ENCODE measurements at regions not wholly inside any gene's neighbourhood (a gene's known extent, or its start where the extent isn't known, plus 50 kb on each side); places are given as distances from the start of the nearest gene placed in this dataset.
A peak's percentile ranks its signal among the peaks of the same experiment; 100 is the strongest.

DNA sequence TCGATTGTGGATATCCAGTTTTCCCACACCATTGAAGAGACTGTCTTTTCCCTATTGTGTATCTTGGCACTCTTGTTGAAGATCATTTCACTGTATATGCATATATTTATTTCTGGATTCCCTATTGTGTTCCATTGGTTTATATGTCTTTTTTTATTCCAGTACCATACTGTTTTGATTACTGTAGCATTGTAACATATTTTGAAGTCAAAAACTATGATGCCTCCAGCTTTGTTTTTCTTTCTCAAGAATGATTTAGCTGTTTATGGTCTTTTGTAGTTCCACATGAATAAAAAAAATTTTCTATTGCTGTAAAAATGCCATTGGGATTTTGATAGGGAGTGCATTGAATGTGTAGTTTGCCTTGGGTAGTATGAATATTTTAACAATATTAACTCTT, 128.1 kb upstream of the SLC38A2 start:
- Histone ChIP-seq H3K27ac (ENCODE audit: low read depth) (no peak overlapping the region), H3K36me3 (ENCODE audit: insufficient read depth) (no peaks in the 10 kb centered on the region), H3K4me3 (ENCODE audit: low read depth, low read length) (no peak overlapping the region), H3K4me1 (ENCODE audit: insufficient read depth) (no peaks in the 10 kb centered on the region)
- 100% methylated on average over 1 of the region's 1 CpG for WGBS
- DNase-seq (ENCODE audit: extremely low spot score): no peak

DNA sequence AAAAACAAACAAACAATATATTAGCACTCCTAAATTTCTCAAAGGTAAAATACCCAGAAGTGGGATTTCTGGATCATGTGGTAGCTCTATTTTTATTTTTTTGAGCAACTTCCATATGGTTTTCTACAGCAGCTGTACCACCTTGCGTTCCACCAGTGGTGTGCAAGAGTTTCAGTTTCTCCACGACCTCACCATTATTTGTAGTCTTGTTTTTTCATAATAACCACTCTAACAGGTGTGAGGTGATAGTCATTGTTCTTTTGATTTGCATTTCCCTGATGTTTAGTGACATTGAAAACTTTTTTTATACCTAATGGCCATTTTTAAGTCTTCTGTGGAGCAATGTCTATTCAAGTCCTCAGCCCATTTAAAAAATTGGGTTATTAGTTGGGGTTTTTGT, 127.3 kb upstream of the SLC38A2 start:
- no peak overlapping the region for H3K27ac ChIP-seq (ENCODE audit: low read depth)
- 96% methylated on average over 2 of the region's 2 CpGs for WGBS
- no peak for DNase-seq (ENCODE audit: extremely low spot score)

GRCh38 chr12:46499226-46499625, 126.7 kb upstream of the SLC38A2 start:
- 98% methylated on average over 1 of the region's 1 CpG for WGBS
- Histone ChIP-seq H3K27ac (ENCODE audit: low read depth) (no peak overlapping the region), H3K4me1 (ENCODE audit: insufficient read depth) (no peaks in the 10 kb centered on the region), H3K36me3 (ENCODE audit: insufficient read depth) (no peaks in the 10 kb centered on the region), H3K4me3 (ENCODE audit: low read depth, low read length) (no peak overlapping the region)
- DNase-seq (ENCODE audit: extremely low spot score): no peak

More for the DNA sequence above, 127.3 kb upstream of the SLC38A2 start:
- Histone ChIP-seq H3K4me3 (ENCODE audit: low read depth, low read length) (no peak overlapping the region), H3K4me1 (ENCODE audit: insufficient read depth) (no peaks in the 10 kb centered on the region), H3K36me3 (ENCODE audit: insufficient read depth) (no peaks in the 10 kb centered on the region)

- 100% methylated on average over 1 of the region's 1 CpG for WGBS
- no peaks in the 10 kb centered on the region for H3K4me1 ChIP-seq (ENCODE audit: insufficient read depth)
- DNase-seq (ENCODE audit: extremely low spot score): no peak
- no peak overlapping the region for H3K4me3 ChIP-seq (ENCODE audit: low read depth, low read length)
- no peaks in the 10 kb centered on the region for H3K36me3 ChIP-seq (ENCODE audit: insufficient read depth)
- no peak overlapping the region for H3K27ac ChIP-seq (ENCODE audit: low read depth)
Observed at GRCh38 chr12:46497739-46498138, 125.2 kb upstream of the SLC38A2 start.

DNA sequence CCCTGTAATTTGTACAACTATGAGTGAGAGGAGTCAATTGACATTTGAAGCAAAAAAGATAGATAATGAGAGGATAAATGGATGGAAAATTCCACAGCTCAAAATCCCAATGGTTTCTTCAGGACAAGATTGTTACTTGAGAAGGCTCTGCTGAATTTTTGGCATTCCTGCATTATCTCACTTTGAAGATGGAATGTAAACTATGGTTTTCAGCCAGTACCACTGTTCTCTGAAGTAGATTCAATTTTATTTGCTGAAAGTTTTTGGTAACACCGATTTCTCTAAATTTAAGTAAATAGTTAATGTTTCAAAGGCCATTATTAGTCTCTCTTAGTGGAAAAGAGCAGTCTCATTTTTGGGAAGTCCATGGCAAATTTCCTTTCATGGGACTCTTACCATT, 121.9 kb upstream of the SLC38A2 start:
- no peak overlapping the region for H3K4me3 ChIP-seq (ENCODE audit: low read depth, low read length)
- 16% methylated on average over 1 of the region's 1 CpG for WGBS
- H3K27ac ChIP-seq (ENCODE audit: low read depth): no peak overlapping the region
- peaks cover 3% of the 10 kb centered on the region for H3K4me1 ChIP-seq (ENCODE audit: insufficient read depth)
- no peaks in the 10 kb centered on the region for H3K36me3 ChIP-seq (ENCODE audit: insufficient read depth)
- DNase-seq (ENCODE audit: extremely low spot score): no peak

- Histone ChIP-seq H3K27ac (ENCODE audit: low read depth) (peak overlapping the region; percentile 38), H3K36me3 (ENCODE audit: insufficient read depth) (no peaks in the 10 kb centered on the region), H3K4me3 (ENCODE audit: low read depth, low read length) (no peak overlapping the region), H3K4me1 (ENCODE audit: insufficient read depth) (peaks cover 3% of the 10 kb centered on the region)
- DNase-seq (ENCODE audit: extremely low spot score): no peak
- 63% methylated on average over 4 of the region's 4 CpGs for WGBS
Observed at GRCh38 chr12:46493834-46494181, 121.2 kb upstream of the SLC38A2 start.

DNA sequence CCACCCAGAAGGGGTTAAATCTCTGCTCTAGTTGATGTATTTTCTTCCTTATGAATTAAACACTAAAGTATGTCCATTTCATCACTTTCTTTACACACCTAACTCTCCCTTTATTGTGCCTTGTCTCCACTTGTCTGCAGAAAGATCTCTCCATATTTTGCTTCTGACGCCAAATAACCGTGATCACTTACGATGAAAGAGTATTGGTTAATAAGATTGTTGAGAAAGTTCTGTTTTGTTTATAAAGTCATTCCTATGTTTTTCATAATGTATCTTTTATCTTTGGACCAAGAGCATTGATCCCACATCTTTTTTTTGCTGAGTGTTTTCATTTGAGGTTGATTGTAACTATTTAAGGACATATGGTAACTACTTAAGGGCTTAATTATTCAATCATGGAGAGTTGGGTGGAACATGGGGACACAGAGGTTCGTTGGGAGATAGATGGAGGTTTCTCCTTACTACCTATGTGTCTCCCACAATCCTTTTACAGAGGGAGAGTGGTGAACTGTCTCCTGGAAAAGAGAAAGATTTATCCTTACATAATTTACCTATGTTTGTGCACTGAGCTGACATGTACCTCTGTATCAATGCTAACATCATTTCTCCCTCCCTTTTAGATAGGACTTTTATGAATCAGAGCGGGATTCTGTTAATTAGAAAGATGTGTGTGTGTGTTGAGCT, 120.7 kb upstream of the SLC38A2 start:
- H3K4me3 ChIP-seq (ENCODE audit: low read depth, low read length): no peak overlapping the region
- H3K36me3 ChIP-seq (ENCODE audit: insufficient read depth): no peaks in the 10 kb centered on the region
- 85% methylated on average over 5 of the region's 5 CpGs for WGBS
- peak overlapping the region; percentile 38 for H3K27ac ChIP-seq (ENCODE audit: low read depth)
- peaks cover 3% of the 10 kb centered on the region for H3K4me1 ChIP-seq (ENCODE audit: insufficient read depth)
- DNase-seq (ENCODE audit: extremely low spot score): no peak

DNA sequence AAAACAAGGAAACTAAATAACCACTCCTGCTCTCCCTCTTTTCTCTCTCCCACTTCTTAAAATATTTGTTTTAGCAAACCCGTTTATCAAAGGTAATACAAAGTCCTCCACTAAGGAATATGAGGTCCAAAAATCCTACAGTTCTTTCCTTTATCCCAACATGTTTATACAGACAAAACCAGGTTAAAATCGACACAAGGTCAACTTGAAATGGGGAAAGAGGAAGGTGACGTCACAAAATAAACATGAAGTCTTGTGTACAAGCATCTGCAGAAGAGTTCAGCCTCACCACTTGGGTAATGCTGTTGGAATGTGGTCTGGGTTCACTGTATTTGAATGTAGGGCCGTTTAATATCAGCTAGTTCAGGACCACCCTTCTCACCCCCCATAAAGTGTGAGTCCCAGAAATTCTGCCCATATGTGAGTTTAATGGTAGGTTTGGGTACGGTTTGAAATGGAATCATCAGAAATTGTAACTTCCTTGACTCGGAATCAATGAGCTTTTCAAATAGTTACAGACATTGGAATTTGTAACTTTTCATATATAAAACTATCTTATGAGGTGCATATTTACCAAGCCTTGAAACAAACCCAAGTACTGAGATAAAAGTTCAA, 120.0 kb upstream of the SLC38A2 start:
- Histone ChIP-seq H3K27ac (ENCODE audit: low read depth) (peak overlapping the region; percentile 83), H3K4me1 (ENCODE audit: insufficient read depth) (peaks cover 3% of the 10 kb centered on the region), H3K4me3 (ENCODE audit: low read depth, low read length) (no peak overlapping the region), H3K36me3 (ENCODE audit: insufficient read depth) (no peaks in the 10 kb centered on the region)
- peak; percentile 26 for DNase-seq (ENCODE audit: extremely low spot score)
- 53% methylated on average over 6 of the region's 6 CpGs for WGBS

DNA sequence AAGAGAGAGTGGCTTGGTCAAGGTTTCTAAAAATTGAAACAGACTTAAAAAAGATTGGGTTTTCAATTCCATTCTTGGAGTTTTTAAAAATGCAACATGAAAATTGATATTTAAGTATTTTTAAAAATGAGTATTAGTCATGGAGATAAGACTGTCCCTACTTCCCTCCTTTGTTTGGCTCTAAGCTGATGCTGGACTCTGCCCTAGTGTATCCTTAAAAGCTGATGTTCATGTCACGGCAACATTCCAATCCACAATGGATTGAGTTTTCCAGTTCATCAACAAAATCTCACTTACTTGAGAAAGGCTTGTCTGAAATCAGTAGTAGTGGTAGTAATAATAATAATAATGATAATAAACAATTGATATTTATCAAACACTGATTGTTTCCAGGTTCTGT, 119.0 kb upstream of the SLC38A2 start:
- Histone ChIP-seq H3K4me1 (ENCODE audit: insufficient read depth) (peaks cover 3% of the 10 kb centered on the region), H3K36me3 (ENCODE audit: insufficient read depth) (no peaks in the 10 kb centered on the region), H3K4me3 (ENCODE audit: low read depth, low read length) (no peak overlapping the region), H3K27ac (ENCODE audit: low read depth) (peak overlapping the region; percentile 83)
- DNase-seq (ENCODE audit: extremely low spot score): no peak
- 77% methylated on average over 1 of the region's 1 CpG for WGBS

DNA sequence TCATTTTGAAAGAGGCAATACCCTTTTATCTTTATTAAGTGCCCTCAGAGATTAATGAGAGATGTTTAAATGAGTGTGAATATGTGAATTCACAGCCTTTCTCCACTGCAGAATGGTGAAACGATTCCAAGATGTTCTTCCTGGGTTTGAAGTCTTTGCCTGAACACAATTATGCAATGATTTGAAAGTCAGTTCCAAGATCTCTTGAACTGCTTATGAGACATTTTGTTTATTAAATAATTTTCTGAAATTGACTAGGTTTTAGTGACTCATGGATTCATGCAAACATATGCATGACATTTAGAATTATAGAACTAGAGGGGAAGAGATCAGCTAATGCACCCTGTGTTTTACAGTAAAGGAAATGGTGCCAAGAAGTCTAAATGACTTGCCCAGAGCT, 118.1 kb upstream of the SLC38A2 start:
- Histone ChIP-seq H3K36me3 (ENCODE audit: insufficient read depth) (no peaks in the 10 kb centered on the region), H3K4me3 (ENCODE audit: low read depth, low read length) (no peak overlapping the region), H3K4me1 (ENCODE audit: insufficient read depth) (peaks cover 3% of the 10 kb centered on the region), H3K27ac (ENCODE audit: low read depth) (no peak overlapping the region)
- 19% methylated on average over 1 of the region's 1 CpG for WGBS
- no peak for DNase-seq (ENCODE audit: extremely low spot score)

DNA sequence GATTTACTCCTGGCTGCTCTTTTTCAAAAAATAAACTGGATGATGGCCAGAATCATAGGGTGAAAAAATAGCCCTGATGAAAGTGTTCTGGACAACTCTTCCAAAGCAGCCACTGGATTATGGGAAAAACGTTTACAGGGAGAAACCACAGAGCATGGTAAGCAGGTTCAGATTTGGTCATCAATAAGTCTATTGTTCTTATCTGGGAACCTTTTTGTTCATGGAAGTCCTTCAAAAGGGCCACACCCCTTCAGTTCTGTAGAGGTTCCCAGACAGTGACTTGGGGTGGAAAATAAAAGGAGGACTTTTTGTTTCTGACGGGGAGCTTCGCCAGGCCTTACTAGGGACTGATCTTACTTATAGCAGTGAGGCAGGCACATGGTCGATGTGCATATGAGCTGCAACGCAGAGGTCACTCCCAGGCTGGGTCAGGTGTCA, 117.4 kb upstream of the SLC38A2 start:
- no peak overlapping the region for H3K27ac ChIP-seq (ENCODE audit: low read depth)
- no peak overlapping the region for H3K4me3 ChIP-seq (ENCODE audit: low read depth, low read length)
- no peak for DNase-seq (ENCODE audit: extremely low spot score)
- WGBS: 63% methylated on average over 5 of the region's 5 CpGs
- no peaks in the 10 kb centered on the region for H3K36me3 ChIP-seq (ENCODE audit: insufficient read depth)
- H3K4me1 ChIP-seq (ENCODE audit: insufficient read depth): peaks cover 3% of the 10 kb centered on the region

DNA sequence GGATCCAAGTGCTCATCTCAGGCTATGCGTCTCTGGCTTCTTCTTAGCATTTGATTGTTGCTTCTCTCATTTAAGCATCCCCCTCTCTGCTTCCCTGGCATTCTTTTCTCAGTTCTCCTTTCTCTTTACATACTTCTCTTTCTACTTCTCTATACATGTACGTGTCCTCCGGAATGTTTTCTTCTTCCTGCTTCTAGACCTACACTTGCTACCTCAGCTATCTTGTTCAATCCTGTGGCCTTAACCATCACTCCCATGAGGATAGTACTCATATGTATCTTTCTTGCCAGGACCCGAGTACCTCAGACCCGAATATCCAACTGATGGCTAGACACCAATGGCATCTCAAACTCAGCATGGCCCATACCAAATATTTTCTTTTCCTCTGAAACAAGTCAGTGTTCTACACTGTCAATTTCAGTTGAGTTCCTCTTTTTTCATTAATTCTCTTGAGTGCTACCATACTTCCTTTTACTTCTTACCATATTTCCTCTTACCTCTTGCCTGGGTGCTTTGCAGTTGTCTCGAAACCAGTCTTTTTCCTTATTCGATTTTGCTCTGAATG, 115.1 kb upstream of the SLC38A2 start:
- H3K27ac ChIP-seq (ENCODE audit: low read depth): no peak overlapping the region
- 92% methylated on average over 7 of the region's 7 CpGs for WGBS
- H3K4me3 ChIP-seq (ENCODE audit: low read depth, low read length): no peak overlapping the region
- peaks cover 3% of the 10 kb centered on the region for H3K4me1 ChIP-seq (ENCODE audit: insufficient read depth)
- no peaks in the 10 kb centered on the region for H3K36me3 ChIP-seq (ENCODE audit: insufficient read depth)
- DNase-seq (ENCODE audit: extremely low spot score): no peak

DNA sequence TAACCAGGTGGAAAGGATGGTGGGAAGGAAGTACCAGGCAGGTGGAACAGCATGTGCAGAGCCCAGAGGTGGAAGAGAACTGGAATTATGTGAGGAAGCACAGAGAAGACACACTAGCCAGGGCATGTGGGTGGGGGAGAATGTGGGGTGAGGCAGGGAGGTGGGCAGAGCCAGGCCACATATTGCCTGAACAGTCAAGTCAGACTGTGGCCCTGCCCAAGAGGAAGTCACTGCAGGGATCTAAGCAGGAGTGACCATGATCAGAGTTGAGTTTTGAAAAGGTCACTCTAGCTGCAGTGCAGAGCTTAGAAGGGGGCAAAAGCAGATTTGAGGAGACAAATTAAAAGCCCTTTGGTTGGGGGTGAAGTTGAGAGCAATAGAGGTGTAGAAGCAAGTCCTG, 114.0 kb upstream of the SLC38A2 start:
- no peaks in the 10 kb centered on the region for H3K36me3 ChIP-seq (ENCODE audit: insufficient read depth)
- H3K4me3 ChIP-seq (ENCODE audit: low read depth, low read length): no peak overlapping the region
- H3K4me1 ChIP-seq (ENCODE audit: insufficient read depth): peaks cover 3% of the 10 kb centered on the region
- no peak overlapping the region for H3K27ac ChIP-seq (ENCODE audit: low read depth)
- DNase-seq (ENCODE audit: extremely low spot score): no peak

- no peaks in the 10 kb centered on the region for H3K36me3 ChIP-seq (ENCODE audit: insufficient read depth)
- no peak for DNase-seq (ENCODE audit: extremely low spot score)
- no peak overlapping the region for H3K27ac ChIP-seq (ENCODE audit: low read depth)
- H3K4me3 ChIP-seq (ENCODE audit: low read depth, low read length): no peak overlapping the region
- peaks cover 3% of the 10 kb centered on the region for H3K4me1 ChIP-seq (ENCODE audit: insufficient read depth)
- 98% methylated on average over 5 of the region's 5 CpGs for WGBS
Observed at GRCh38 chr12:46485853-46486252, 113.3 kb upstream of the SLC38A2 start.
